B cell (primary cell): ENCODE measurements at regions not wholly inside any gene's neighbourhood (a gene's known extent, or its start where the extent isn't known, plus 50 kb on each side); places are given as distances from the start of the nearest gene placed in this dataset.

Experiments
- EZH2 ChIP-seq: IDR thresholded peaks from 2 replicates; pipeline ENCODE4 v1.6.1; 2012; ENCODE audit warnings: borderline replicate concordance, low read depth, mild to moderate bottlenecking, moderate library complexity, low read length; ENCODE audit not compliant: insufficient read depth, poor library complexity, severe bottlenecking
- TF ChIP-seq, protein P1 (sequence below): fragments of 200-600 bp; IDR thresholded peaks from one replicate; pipeline ENCODE4 v1.8.0; 2022; ENCODE audit warnings: antibody characterized with exemption, mild to moderate bottlenecking

DNA sequence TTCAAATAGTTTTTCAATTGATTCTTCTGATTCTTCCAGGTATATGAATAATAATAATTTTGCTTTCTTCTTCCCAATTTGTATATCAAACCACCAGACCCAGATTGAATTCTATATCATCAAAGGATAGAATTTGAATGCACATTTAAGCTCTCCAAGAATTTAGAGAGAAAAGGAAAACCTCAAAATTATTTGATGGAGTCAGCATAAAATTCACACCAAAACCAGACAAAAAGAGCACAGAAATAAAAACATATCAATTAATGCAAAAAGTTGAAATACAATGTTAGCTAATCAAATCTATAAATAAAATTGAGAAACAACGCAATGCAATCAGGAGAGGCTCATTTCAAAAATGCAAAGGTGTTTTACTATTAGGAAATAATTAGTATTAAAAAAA is 248.0 kb upstream of the HS6ST1 start:
- TF ChIP-seq, protein P1, sequence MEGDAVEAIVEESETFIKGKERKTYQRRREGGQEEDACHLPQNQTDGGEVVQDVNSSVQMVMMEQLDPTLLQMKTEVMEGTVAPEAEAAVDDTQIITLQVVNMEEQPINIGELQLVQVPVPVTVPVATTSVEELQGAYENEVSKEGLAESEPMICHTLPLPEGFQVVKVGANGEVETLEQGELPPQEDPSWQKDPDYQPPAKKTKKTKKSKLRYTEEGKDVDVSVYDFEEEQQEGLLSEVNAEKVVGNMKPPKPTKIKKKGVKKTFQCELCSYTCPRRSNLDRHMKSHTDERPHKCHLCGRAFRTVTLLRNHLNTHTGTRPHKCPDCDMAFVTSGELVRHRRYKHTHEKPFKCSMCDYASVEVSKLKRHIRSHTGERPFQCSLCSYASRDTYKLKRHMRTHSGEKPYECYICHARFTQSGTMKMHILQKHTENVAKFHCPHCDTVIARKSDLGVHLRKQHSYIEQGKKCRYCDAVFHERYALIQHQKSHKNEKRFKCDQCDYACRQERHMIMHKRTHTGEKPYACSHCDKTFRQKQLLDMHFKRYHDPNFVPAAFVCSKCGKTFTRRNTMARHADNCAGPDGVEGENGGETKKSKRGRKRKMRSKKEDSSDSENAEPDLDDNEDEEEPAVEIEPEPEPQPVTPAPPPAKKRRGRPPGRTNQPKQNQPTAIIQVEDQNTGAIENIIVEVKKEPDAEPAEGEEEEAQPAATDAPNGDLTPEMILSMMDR = no peak
- TF ChIP-seq EZH2 = no peak
